Ammon's horn (tissue), 1 donor: ENCODE measurements at regions not wholly inside any gene's neighbourhood (a gene's known extent, or its start where the extent isn't known, plus 50 kb on each side); places are given as distances from the start of the nearest gene placed in this dataset.

Source experiments
- DNase-seq: peaks from one replicate; pipeline ENCODE4 v3.0.0-alpha.2; 2016; ENCODE audit warnings: low spot score

DNA sequence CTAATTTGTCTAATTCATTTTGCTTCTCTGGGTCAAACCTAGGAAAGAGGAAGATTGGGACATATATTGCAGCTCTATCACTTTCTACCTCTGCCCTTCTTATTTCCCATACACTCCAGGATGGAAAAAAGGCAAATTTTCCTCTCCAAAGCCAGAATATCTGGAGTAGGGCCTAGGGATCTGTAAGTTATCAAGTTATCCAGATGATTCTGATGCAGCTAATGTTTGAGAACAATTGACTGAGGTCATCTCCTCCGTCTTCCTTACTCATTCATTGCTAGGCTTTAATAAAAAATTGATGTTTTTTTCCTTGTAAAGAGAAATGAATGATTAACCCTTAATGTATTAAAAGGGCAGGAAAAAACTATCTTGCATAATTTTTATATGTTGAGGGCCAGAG is 211.9 kb upstream of the GLI3 start:
- DNase-seq = no peak

DNA sequence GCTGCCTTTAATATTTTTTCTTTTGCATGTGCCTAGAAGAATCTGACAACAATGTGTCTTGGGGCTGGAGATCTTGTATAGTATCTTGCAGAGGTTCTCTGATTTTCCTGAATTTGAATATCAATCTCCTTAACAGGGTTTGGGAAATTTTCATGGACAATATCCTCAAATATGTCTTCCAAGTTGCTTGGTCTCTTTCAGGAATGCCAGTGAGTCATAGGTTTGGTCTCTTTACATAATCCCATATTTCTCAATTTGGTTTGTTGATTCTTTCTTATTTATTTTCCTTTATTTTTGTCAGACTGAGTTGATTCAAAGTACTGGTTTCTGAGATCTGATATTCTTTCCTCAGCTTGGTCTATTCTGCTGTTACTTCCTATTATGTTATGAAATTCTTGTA is 208.7 kb upstream of the GLI3 start:
- DNase-seq = no peak

DNA sequence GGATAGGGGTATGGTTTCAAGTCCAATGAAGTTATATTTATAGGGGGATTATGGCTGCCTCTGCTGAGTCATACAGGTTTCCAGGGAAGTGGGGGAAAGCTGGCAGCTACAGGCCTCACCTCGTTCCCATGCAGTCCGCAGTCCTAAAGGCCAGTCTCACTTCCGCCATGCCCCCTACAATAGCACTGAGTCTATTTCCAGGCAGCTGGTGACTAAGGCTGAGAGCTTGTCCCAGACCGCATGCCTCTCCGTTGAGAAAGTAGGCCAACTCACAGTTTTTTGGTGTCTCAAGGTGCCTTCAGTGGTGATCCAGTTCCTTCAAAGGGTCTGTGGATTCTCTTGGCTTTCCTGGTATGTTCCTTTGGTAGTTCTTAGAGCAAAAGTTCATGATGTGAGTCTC is 203.9 kb upstream of the GLI3 start:
- DNase-seq = no peak

DNA sequence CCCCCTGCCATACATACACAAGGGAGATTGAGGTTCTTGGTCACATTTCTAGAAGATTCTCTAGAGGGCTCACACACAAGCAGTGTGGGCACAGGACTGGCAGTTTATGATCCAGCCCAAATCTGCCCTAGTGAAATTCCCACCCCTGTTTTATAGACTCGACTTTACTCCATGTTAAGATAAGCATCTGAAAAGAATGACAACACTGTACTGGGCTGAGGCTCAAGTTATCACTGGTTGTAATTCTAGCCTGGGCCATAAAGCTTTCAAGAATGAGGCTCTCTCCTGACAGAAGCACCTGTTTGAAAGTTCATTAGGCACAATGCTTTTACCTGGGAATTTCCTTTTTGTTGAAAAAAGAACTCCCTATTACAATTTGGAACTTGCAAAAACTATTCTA is 195.6 kb upstream of the GLI3 start:
- no peak for DNase-seq

- DNase-seq = no peak
These were observed 194.9 kb upstream of the GLI3 start for GRCh38 chr7:42431873-42432272.

- DNase-seq = no peak
These were observed 192.3 kb upstream of the GLI3 start for GRCh38 chr7:42429339-42429738.

DNA sequence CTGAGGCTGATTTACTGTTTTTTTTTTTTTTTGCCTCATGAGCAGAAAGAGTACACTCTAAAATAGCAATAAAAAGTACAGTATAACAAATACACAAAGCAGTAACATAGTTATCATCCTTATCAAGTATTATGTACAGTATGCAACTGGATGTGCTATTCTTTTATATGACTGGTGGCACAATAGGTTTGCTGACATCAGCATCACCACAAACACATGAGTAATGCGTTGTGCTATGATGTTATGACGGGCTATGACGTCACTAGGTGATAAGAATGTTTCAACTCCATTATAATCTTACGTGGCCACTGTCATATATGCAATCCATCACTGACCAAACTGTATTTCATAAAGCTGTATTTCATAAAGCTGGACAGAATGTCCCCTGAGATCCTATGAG is 189.2 kb upstream of the GLI3 start:
- DNase-seq = no peak

DNA sequence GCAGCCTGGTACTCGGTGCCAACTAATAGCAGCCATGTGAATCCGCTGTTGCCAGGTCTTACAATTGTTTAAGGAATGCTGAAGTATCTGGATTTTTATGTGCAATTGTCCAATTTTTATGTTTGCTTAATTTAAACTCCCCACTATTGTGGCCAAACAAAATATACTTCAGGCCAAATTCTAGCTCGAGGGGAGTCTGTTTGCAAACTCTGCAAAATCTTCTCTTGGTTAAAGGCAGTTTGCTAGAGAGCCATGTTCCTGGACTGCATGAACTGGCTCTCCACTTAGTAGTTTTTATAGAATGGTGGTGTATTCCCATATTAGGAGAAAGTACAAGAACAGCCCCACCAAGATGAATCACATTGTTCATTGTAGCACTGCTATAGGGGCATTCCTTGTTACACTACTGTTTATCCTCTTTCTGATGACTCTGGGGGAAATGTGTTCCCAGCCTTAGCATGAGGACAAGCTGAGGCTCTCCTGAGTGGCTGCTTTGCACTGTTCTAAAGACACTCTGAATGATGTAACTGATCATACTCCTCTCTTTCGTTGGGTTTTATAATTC is 178.0 kb upstream of the GLI3 start:
- DNase-seq = no peak

- DNase-seq = no peak
These were observed 177.0 kb upstream of the GLI3 start for GRCh38 chr7:42414028-42414427.

DNA sequence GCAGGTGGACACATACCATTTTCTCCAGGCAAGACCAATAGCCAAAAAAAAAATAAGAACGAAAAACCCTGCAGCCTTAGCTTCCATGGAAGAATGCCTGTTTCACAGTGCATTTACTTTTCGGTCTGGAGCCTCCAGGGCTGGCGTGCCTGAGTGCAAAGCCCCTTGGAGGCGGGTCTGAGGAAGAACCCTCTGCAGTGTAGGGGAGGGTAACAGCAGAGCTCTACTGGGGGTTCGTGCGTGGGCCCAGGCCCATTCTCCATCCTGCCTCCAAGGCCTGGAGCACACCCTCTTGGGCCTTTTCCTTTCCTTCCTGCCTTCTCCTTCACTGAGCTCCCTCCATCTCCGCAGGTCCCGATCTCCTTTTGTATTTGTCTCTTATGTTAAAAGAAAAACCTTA is 172.3 kb upstream of the GLI3 start:
- no peak for DNase-seq

DNA sequence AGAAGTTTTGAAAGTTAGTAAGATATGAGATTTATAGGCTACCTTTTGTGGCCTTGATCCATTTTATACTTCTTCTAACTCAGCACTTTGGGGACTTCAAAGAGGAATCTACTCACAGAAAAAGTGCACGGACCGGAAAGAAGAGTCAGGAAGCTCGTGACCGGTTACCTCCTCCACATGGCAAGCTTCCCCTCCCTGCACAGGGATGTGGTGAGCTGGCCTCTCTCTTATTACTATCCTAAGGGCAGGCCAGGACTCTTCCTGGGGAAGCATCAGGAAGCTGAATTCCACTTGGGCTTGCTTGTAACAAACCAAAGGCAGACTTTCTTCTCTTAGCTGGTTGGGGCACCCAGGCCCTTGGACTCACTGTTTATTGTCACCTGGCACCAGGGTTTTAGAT is 170.8 kb upstream of the GLI3 start:
- DNase-seq = no peak

DNA sequence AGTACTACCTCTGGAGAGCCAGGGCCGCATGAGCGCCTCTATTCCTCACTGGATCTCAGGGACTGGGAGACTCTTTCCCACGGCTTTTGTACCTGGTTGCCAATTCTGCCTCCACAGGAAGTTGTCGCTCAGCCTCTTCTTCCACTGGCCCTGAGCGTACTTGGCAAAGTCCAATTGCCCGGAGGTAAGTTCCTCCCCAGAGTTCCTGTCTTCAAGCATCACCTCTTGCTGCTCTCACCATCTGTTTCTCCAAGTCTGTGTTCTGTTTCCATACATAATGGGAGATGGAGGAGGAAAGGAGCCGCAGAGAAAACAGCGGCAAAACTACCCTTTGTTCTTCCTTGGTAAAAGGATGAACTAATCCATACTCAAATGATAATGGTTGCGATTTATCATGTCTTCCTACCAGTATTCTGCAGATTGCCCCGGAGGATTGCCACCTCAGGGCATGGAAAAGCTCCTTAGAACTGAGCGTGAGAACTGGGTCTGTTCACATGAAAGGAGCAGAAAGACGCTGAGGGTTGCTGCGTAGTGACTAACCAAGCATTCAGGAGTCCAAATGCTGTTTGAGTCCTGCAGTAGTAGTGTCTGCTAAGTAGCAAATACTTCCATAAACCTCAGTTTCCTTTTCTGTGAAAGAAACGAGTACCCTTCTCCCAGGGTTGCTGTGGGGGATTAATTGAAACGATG is 170.2 kb upstream of the GLI3 start:
- DNase-seq = no peak

DNA sequence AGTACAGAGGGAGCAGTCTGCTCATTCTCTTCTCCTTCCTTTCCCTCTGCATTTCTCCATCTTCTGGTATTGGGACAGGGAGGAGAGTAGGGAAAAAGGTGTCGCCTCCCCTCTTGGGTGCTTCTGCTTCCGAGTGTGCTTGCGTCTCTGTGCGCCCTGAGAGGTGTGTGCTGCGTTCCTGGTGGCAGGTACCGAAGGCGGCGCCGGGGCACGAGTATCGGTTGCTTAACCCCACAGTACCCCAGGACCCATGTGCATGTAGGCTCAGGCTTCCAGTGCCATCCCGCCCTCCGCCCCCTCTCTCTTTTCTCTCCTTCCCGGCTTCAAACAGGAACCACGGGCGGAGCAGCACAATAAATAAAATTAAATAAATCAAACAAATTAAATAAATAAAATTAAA is 169.3 kb upstream of the GLI3 start:
- DNase-seq = no peak

GRCh38 chr7:42405782-42406181 is 168.8 kb upstream of the GLI3 start:
- DNase-seq = no peak

- DNase-seq = no peak
These were observed 166.8 kb upstream of the GLI3 start for GRCh38 chr7:42403831-42404230.

GRCh38 chr7:42400961-42401360 is 164.0 kb upstream of the GLI3 start:
- no peak for DNase-seq

DNA sequence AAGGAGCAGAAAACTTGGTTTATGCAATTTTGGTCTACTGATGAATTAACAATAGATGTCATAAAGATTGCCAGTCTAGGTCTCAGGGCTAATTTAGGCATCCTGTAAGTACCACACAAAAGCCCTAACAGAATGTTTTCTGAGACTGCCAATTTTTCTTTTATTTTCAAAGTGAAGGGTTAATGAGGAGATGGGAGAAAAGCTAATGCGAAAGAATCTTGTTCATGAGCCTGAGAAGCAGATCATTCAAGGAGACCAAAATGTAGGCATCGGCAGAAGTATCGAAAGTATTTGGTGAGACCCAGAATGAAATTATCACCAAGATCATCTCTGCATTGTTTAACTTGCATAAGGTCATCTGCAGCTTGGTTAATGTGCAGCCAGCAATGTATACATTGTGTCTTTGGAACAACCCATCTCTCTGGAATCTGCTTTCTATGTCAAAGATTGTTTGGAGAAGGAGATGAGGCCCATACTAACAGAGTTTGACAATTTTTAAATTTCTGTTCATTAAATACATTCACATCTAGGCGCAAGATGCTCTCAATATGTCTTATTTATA is 163.3 kb upstream of the GLI3 start:
- no peak for DNase-seq

GRCh38 chr7:42395607-42396006 is 158.6 kb upstream of the GLI3 start:
- DNase-seq = no peak

GRCh38 chr7:42392826-42393225 is 155.8 kb upstream of the GLI3 start:
- DNase-seq = no peak

- DNase-seq = no peak
These were observed 152.7 kb upstream of the GLI3 start for GRCh38 chr7:42389697-42390096.

- no peak for DNase-seq
These were observed 148.9 kb upstream of the GLI3 start for GRCh38 chr7:42385912-42386311.

DNA sequence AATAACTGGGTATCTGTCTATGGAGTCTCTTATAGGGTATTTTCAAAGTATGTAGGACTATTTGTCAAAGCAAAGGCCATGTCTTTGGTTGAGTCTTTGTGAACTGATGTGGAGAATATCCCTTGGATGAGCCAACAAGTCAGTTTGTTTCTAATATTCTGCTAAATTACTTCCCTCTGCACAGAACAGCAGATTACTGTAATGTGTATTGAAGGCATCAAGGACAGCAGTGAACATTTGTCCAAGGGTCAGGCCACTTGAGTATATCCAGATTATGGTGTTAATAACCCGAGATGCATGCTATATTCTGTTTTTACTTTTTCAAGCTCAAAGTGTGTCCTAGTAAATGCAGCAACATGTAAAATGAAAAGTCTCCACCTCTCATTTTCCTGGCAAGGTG is 144.2 kb upstream of the GLI3 start:
- no peak for DNase-seq

- DNase-seq = no peak
These were observed 143.4 kb upstream of the GLI3 start for GRCh38 chr7:42380401-42380800.

DNA sequence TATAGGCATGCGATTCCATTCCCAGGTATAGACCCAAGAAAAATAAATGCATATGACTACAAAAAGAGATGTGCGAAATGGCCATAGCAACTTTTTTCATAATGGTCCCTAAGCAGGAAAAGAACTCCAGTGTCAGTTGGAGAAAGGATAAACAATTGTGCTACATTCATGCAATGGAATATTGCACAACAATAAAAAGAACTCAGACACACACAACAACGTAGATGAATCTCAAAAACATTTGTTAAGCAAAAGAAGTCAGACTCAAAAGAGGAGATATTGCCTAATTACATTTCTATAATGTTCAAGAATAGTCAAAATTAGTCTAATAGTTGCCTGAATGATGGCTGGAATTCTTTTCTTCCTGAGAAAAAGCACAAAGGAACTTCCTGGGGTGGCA is 141.1 kb upstream of the GLI3 start:
- no peak for DNase-seq
